ENCODE measurements at regions not wholly inside any gene's neighbourhood (a gene's known extent, or its start where the extent isn't known, plus 50 kb on each side); places are given as distances from the start of the nearest gene placed in this dataset.

DNA sequence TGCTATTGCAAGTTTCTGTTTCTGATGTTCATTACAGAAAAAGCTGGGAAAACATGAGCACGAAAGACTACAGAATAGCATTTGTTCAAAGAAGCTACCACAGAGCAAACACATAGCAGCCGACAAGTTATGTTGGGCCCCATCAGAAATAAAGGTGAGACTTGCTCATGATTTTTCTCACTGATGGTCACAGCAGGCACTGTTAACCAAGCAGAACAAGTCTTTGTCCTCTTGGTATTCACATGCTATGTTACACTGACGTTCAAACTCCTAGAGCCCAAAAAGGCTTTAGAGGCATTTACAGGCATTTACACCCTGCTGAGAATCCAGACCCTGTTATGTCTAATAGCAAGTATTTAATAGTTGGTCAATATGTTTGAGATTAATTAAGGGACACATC is 235.0 kb upstream of the HNMT start:
- ATAC-seq, result no peak

DNA sequence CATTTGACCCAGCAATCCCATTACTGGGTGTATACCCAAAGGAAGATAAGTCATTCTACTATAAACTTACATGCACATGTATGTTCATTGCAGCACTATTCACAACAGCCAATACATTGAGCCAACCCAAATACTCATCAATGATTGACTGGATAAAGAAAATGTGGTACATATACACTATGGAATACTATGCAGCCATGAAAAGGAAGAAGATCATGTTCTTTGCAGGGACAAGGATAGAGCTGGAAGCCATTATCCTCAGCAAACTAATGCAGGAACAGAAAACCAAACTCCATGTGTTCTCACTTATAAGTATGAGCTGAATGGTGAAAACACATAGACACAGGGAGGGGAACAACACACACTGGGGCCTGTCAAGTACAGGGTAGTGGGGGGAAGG is 226.7 kb upstream of the HNMT start:
- ATAC-seq, result no peak

DNA sequence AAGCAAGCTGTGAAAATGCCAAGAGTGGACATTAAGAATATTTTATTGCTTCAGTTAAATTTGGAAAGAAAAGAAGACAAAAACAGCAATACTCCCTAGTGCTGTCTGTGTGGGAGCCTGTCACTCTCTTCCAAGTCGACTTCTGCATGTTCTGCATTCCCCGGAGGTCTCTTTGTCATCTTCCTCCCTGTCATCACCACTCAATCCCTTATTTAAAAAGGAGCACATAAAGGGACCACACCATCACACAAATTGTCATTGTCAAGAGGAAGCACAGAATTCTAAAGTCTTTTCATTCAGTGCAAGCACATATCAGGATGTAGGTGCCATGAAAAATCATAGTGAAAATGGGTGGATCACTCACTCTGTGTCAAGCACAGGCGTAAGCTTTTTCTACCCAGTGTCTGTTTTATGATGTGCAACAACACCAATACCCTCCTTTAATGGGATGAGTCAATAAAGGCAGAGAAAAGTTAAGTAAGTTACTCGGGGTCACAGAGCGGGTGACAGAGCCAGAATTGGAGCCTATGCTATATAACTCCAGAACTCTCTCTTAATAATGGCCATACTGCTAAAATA is 222.4 kb upstream of the HNMT start:
- ATAC-seq, result no peak

DNA sequence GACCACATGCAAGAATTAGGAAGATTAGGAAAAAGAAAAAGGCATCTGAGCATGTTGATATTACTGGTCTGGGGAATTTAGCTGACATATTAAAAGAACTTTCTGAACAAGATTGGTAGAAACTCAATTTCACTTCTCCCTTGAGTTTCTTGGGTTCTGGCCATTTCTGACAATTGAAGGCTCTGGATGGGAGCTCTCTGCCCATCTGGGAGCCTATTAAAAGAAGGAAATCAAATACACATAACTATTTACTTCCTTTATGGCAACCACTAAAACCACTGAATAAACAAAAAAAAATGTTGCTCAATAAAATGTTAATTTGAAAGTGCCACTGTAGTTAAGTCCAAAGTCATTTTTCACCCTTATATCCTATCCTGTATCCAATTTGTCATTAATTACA is 216.8 kb upstream of the HNMT start:
- no peak for ATAC-seq

DNA sequence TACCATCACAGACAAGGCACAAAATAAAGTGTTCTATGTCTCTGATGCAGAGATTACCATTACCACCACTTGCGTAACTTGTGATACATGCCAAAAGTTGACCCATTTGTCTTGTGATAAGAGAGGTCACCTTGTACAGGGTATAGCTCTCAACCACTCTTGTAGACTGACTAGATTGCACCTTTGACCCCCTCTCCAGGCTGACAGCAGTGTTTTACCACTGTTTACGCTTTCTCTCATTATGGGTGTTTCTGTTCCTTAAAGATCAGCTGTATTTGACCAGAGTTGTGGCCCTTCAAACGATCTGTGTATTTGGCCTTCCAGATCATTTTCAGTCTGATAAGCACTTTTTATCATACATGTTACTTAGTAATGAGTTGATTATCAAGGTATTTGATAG is 215.7 kb upstream of the HNMT start:
- no peak for ATAC-seq

DNA sequence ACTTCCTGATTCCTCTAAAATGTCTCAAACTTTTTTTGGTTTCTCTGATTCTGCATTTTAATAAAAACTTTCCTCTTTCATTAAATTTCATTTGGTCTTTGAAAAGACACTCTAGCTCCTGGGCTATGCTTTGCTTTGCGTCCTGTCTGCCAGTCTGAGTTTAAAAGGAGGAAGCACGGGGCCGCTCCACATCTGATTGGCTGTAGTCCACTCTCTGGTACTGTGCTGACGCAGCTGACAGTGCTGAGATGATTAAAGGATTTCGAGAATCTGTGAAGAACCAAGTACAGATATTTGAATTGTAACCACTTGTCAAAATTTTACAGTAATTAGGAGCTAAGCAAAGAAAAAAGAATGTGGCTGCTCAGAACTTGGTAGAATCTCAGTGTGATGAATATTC is 199.6 kb upstream of the HNMT start:
- no peak for ATAC-seq

DNA sequence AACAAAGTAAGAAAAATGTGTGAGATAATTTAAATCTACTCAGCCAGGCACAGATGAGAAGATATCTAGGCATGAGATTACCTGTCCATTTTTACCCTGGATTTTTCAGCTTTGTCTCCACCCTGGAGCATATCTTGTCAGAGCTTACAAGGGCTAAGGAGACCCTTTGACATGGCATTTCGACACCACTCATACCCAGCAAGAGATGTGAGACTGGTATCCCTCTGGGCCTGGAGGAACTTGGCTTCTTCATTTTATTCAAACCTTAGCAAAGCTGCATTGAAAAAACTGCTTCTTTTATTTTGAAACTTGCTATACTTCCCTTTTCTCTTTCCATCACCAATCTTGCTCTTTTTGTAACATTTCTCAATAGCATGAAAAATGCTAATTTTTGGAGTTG is 194.9 kb upstream of the HNMT start:
- no peak for ATAC-seq

DNA sequence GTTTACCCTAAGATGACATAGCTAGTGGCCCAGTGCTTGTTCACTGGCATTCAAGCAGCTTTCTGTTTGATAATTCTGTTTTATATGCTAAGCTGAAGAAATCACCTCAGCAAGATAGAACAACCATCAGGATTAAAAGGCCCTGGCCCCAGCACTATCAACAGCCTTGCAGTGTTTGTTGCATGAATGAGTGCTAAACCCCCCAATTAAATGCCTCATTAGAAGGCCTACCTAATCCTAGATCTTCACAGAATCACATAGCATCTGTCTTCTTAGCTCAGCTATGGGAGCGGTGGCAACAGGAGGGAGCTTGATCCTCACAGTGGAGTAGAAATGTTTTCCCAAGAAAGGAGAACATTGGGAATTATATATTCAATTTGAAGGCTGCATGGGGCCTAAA is 194.1 kb upstream of the HNMT start:
- no peak for ATAC-seq

DNA sequence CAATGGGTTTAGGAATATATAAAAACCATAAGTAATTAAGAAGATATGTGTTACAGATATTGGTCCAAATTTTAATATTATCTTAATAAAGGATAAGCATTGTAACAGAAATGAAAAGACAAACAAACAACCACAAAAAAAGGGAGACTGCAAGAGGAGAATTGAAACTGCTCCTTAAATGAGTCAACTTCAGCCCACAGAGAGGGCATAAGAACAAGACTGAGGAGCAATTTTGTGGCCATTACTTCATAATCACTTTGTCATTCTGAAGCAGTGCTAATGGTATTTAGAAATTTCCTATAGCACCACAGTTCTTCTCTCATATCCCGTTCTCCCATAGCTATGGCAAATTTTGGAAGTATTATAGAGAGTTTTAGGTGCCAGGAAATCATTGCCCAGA is 193.2 kb upstream of the HNMT start:
- no peak for ATAC-seq

DNA sequence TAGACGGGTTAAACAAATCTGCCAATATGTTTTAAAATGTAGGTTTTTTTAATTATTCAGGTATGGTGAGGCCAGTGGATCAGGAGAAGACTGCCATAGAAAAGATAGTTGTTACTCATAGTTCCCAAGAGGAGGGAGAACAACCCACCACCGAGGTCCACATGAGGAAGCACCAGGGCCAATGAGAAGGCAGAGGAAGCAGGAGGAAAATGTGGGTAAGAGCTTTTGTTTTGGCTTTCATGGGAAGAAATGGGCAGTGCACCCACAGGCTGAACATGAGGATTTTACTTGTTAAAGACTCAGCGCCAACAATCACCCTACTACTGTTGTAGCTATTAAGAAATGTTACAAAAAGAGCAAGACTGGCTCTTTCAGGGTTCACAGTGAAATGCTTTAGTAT is 191.8 kb upstream of the HNMT start:
- no peak for ATAC-seq

DNA sequence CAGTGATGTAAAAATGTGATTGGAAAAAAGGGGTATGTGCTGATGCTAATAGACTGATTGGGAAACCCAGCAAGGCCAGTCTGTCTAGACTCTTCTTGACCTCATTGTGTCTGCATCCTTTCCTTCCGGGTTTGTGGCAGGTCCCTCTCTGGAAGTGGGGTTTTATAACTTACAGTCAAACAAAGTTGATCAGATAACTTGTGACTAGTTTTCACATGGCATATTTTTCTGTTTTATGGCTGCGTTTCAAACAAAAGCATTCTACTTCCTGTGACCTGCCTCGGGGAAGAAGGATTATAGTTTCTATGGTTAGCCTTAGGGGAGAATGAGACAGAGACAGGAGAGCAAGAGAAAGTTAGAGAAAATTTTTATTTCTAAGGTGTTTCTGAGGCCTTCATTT is 188.7 kb upstream of the HNMT start:
- ATAC-seq, result no peak

DNA sequence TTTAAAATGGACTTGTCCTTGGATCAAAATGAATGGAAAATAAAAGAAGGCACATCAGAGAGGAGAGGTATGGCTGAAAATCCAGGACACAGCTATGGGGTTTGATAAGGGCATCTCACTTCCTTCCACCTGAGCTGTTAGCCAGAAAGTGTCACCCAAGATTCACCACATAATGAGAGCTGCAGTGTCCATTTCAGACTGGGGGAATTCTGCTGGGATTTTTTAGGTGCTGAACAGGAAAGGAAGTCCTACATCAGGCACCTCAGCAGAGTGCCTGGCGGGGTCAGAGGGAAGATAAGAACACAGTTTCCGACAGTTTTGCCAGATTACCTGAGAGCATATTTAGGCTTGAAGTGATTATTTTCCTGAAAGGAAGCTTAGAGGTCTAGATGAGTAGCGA is 187.6 kb upstream of the HNMT start:
- ATAC-seq, result no peak

DNA sequence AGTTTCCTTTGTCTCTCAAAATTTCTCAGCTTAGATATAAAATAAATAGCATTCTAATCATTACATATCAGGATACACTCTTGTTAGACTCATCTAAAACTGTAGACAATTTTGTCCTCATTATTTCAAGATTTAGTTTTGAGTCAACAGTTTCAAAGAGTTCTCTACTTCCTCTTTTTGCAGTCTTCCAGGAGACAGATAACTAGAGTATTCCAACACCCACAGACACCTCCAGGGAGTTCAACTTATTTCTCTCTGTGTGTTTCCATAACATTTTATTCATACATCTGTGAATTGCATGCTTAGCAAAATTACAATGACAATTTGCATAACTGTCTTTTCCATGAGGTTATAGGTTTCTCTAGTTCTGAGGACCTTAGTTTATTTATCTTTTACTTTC is 166.6 kb upstream of the HNMT start:
- ATAC-seq, result no peak

DNA sequence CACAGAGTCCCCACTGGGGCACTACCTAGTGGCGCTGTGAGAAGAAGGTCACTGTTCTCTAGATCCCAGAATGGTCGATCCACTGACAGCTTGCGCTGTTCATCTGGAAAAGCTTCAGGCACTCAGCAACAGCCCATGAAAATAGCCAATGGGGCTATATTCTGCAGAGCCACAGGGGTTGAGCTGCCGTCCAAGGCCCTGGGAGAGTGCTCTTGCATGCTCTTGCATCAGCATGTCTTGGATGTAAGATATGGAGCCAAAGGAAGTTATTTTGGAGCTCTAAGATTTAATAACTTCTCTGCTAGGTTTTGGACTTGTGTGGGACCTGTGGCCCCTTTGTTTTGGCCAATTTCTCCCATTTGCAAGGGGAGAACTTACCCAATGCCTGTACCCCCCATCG is 164.7 kb upstream of the HNMT start:
- no peak for ATAC-seq

DNA sequence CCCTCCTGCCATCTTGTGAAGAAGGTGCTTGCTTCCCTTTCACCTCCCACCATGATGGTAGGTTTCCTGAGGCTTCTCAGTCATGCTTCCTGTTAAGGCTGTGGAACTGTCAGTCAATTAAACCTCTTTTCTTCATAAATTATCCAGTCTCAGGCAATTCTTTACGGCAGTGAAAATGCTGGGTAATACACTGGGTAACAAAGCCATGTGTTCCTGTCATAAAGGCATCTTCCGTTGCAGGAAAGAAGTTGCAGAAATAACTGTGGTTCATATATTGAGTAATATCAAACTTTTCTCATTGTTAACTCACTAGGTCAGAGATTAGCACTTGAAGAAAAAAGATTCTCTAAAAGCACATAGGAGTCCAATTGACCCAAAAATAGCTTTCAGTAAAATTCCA is 163.9 kb upstream of the HNMT start:
- no peak for ATAC-seq

DNA sequence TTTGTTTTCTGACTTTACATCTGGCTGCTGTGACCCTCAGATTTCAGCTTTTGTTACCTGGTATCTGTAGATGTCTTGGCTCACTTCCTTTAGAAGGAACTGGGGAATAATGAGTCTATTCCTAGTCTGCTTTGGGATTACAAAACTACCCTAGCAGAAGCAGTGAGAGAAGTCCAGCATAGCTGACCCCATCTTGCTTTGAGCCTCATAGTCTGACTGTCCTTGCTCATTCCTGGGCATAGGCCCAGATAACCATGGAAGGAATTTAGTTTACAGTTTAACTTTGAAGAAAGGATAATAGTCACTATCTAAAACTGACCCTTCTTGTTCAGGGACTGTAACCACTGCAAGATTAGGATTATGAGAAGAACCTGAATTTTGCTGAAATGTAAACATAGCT is 163.0 kb upstream of the HNMT start:
- ATAC-seq, result no peak

DNA sequence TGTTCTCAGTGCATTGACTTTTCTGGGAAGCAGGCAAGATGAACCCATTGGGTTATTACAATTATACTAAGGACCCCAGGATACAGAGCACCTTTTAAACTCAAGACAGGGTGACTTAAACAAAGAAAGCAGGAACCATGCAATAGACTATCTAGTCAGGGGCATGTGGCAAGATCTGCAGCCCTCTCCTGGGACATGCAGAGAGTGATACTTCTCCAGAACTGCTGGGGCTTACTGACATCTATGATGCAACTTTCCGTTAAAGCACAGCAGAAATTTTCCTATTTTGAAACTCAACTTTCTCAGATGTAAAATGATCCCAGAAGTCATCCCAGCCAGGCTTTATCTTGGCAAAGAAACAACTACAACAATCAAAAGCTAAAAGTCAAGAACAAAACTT is 162.2 kb upstream of the HNMT start:
- ATAC-seq, result no peak

DNA sequence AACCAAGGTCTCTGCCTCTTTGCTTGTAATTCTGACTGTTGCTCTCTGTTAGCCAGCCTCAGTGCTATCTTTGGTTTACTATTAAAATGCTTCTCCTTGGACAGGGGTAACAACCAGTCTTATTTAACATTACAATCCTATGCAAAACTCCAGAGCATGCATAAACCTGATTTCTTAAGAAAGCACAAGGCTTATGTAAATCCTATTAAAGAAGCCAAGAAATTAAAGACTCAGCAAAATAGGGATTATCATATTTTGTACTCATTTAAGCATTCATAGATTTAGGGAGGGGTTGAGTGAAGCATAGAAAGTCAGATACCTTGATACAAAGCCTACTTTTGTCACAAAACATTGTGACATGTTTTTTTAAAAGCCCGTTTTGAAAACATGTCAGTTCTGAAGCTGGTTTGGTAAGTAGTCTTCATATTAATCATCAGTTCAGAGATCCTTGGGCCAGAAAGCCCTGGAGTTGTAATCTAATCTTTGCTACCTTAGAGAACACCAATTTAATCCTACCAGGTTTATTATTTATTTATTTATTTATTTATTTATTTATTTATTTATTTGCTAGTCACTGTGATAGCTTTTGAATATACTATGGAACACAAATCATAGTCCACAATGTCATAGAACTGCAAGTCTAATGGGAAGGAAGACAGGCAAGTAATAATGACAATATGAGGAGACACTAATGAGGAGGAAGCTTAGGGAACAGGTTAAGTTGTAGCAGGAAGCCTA is 158.0 kb upstream of the HNMT start:
- no peak for ATAC-seq

DNA sequence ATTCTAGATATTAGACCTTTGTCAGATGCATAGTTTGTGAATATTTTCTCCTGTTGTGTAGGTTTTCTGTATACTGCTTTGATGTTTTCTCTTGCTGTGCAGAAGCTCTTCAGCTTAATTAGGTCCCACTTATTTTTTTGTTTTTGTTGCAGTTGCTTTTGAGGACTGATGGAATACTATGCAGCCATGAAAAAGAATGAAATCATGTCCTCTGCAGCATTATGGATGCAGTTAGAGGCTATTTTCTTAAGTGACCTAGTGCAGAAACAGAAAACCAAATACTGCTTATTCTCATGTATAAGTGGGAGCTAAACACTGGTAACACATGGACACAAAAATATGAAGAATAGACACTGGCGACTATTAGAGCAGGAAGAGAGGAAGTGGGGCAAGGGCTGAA is 155.0 kb upstream of the HNMT start:
- no peak for ATAC-seq

DNA sequence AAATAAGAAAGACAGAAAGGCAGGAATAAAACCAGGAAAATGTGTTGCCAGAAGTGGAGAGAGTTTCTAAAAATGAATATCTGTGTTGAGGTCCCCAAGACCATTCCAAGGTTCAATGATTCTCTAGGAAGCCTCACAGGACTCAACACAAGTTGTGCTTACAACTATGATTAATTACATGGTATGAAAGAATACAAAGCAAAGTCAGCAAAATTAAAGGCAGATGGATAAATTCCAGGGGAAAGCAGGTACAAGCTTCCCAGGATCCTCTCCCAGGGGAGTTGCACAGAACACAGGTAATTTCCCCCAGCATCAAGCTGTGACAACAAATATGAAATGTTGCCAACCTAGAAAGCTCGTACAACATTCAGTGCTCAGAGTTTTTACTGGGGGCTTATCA is 154.4 kb upstream of the HNMT start:
- no peak for ATAC-seq

DNA sequence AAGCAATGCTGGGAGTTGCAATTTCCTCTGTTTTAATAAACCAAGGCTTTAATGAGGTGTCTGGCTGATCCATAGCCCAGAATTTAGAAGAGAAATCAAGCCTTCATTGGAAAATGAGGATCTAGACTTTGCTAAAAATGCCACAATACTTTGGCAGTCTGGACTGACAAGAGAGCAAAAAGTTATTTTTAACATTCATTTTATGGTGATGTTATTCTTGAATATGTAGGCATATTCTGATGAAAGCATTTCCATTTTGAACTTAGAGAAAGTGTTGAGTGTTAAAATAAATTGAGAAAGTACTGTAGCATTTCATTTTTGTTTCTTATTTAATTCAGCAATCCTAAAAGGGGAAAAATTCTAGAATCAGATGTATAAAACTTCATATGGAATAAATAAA is 151.8 kb upstream of the HNMT start:
- ATAC-seq, result no peak

DNA sequence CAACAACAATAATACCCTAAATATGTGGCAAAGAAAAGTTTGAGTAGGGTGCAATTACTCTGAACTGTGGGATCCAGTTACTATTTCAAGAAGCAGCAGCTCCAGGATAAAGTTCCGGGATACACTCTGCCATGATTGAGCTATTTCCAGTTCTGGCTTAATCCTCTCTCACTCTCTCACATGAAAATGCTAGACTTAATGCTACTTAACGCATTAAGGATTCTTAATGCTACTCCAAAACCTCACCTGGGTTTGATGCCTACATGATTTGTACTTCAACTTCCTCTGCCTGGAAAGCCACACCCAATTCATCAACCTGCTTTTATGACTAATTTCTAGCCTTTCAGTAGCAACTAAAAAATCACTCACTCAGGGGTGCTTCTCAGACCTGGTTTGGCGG is 151.1 kb upstream of the HNMT start:
- no peak for ATAC-seq

DNA sequence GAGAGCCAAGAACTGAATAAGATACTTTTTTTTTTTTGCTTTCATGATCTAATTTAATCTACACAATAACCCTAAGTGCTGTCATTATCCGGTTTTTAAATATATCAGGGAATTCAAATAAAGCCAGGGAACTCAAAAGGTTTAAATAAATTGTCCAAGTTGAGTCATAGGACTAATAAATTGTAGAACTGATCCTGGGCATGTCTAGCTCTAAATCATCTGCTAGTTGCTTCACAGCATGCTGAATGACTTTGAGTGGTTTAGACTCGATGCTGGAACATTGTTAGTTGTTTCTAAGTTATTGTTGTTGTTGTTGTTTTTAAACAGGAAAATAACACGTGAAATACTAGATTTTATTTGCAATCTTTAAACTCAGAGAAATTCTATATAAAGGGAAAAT is 147.2 kb upstream of the HNMT start:
- ATAC-seq, result no peak

DNA sequence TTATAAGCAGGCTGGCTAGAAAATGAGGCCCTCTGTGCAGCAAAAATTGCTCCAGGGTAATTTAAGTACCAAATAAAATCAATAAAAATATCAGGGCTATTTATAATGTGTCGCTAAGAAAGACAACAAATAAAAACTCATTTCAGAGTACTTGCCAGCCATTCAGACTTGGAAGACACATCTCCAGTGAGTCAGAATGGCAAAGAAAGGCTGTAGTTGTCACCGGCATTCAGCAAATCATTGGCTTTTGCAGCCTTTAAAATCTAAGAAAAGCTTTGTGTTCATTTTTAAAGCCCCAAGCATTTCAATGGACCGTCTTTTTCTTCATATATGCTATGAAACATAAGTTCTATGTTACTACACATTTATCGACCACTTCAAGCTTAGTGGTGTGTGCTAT is 141.1 kb upstream of the HNMT start:
- ATAC-seq, result no peak

DNA sequence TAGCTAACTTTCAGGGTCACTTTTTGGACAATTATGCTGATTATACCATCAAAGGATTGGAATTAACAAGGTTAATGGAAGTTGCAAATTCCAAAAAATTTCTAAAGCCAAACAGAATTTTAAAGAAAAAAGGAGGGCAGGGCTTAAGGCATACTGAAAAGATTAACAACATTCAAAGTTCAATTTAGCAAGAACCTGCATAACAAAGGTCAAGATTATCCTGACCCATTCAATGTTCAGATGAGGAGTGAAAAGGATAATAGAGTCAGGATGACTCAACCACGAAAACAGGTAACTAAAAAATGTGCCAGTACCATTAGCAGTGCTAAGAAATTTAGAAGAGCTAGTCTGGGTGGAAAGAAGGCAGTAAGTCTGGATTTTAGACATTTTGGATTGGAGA is 139.8 kb upstream of the HNMT start:
- ATAC-seq, result no peak
